Chondrocyte (in vitro differentiated cells): ENCODE measurements at regions not wholly inside any gene's neighbourhood (a gene's known extent, or its start where the extent isn't known, plus 50 kb on each side); places are given as distances from the start of the nearest gene placed in this dataset.
"Not testable (repeated sequence)": the region's sequence is repeated elsewhere in the genome, so short reads cannot be mapped to it uniquely, and the experiment has no call there.

Source experiments
- DNase-seq: peaks from one replicate; pipeline ENCODE4 v3.0.0; 2021; ENCODE audit warnings: mixed read lengths, low spot score
- H3K27ac Mint-ChIP-seq: one replicate; pipeline ENCODE4 v1.8.0; 2021; ENCODE audit warnings: mild to moderate bottlenecking, moderate library complexity, mixed read lengths; ENCODE audit not compliant: unreplicated experiment
- H3K27me3 Mint-ChIP-seq: 2 replicates; pipeline ENCODE4 v1.8.0; 2021; ENCODE audit warnings: low read depth, mixed read lengths
- H3K36me3 Mint-ChIP-seq: 2 replicates; pipeline ENCODE4 v1.8.0; 2021; ENCODE audit warnings: low read depth, mixed read lengths
- H3K4me1 Mint-ChIP-seq: 2 replicates; pipeline ENCODE4 v1.8.0; 2021; ENCODE audit warnings: low read depth, mild to moderate bottlenecking, mixed read lengths
- H3K4me3 Mint-ChIP-seq: one replicate; pipeline ENCODE4 v1.8.0; 2021; ENCODE audit warnings: mild to moderate bottlenecking, moderate library complexity, mixed read lengths; ENCODE audit not compliant: unreplicated experiment
- H3K9me3 Mint-ChIP-seq: 2 replicates; pipeline ENCODE4 v1.8.0; 2021; ENCODE audit warnings: low read depth, mixed read lengths
- TF ChIP-seq, protein P1 (sequence below): fragments of 200-600 bp; sonication (generic); IDR thresholded peaks from 2 replicates; pipeline ENCODE4 v1.5.0; 2021; ENCODE audit warnings: antibody characterized with exemption, mild to moderate bottlenecking, moderate library complexity

DNA sequence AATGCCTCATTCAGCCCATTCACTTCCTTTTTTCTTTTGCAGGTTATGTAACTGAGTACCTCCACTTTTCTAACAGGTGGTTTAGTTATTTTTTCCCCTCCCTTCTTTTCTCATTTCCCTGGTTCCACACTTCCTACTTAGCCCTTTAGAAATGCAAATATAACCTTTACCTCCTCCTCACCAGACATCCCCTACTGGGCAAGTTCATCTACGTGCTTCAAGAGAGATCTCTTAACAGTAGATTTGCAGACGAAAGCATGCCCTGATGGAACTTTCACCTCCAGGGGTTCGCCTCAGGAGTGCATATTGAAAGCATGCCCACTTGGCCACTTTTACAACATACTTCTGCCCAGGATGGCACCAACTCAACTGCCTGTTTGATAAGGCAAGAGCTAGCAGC, 314.1 kb upstream of the LRRC3B start:
- Mint-ChIP-seq H3K27ac (no peak overlapping the region), H3K4me1 (no peaks in the 10 kb centered on the region), H3K4me3 (no peak overlapping the region), H3K27me3 (no peaks in the 10 kb centered on the region), H3K9me3 (peaks cover 11% of the 10 kb centered on the region), H3K36me3 (peaks cover 1% of the 10 kb centered on the region)
- TF ChIP-seq, protein P1, sequence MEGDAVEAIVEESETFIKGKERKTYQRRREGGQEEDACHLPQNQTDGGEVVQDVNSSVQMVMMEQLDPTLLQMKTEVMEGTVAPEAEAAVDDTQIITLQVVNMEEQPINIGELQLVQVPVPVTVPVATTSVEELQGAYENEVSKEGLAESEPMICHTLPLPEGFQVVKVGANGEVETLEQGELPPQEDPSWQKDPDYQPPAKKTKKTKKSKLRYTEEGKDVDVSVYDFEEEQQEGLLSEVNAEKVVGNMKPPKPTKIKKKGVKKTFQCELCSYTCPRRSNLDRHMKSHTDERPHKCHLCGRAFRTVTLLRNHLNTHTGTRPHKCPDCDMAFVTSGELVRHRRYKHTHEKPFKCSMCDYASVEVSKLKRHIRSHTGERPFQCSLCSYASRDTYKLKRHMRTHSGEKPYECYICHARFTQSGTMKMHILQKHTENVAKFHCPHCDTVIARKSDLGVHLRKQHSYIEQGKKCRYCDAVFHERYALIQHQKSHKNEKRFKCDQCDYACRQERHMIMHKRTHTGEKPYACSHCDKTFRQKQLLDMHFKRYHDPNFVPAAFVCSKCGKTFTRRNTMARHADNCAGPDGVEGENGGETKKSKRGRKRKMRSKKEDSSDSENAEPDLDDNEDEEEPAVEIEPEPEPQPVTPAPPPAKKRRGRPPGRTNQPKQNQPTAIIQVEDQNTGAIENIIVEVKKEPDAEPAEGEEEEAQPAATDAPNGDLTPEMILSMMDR: no peak
- no peak for DNase-seq

DNA sequence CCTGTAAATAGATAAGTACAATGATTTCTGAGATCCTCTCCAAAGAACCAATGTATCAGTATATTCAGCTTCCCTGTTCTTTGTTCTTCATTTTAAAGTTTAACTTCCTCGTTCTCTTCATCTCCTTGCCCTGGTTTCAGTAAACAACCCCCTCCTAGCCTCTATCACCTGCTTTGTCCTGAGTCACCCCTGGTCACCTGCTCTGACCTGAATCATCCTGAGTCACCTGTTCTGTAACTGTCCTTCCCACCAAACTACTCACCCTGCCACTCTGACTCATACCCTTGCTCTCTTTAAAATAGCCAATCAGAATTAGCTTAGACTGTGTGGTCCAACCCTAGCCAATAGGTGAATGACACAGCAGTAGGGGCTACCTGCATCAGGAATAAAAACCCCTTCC, 313.0 kb upstream of the LRRC3B start:
- H3K27ac Mint-ChIP-seq, H3K4me1 Mint-ChIP-seq, H3K36me3 Mint-ChIP-seq, DNase-seq, H3K4me3 Mint-ChIP-seq, H3K27me3 Mint-ChIP-seq: not testable (repeated sequence)
- H3K9me3 Mint-ChIP-seq: peaks cover 11% of the 10 kb centered on the region

DNA sequence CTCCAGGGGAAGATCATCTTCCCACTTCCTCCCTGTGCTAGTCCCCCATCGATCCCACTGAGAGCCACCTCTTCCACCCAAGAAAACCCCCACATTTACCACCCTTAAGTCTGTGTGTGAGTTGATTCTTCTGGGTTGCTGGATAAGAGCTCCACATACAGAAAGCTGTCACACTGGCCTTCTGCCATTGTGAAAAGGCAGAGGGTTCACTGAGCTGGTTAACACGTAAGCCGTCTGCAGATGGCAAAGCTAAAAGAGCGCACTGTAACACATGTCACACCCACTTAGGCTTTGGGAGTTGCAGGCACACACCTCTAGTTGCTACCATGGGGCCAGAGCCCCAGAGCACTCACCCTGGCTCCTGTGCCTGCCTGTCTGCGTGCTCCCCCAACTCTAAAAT, 309.8 kb upstream of the LRRC3B start:
- no peak overlapping the region for H3K4me3 Mint-ChIP-seq
- peaks cover 18% of the 10 kb centered on the region for H3K9me3 Mint-ChIP-seq
- no peak for DNase-seq
- H3K27ac Mint-ChIP-seq: no peak overlapping the region
- no peaks in the 10 kb centered on the region for H3K4me1 Mint-ChIP-seq
- peaks cover 1% of the 10 kb centered on the region for H3K36me3 Mint-ChIP-seq
- TF ChIP-seq, protein P1: no peak
- H3K27me3 Mint-ChIP-seq: no peaks in the 10 kb centered on the region

DNA sequence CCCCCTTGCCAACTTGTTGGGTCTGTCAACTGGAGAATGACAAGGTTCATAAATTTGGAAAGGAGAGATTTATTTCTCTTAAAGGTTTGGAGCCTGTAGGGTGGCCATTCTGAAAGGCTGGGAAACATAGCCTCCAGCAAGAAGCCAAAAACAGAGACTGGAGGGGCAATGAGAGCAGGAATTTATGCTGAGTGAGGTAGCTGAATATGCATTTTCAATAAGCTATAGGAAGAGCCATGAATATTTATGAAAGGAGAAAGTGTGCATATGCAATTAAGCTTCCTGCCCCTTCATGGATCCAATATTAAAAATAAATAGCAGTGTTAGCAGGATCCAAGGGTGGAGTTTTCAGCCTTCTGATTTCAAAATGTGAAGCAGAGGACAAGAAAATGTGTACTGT, 306.1 kb upstream of the LRRC3B start:
- Mint-ChIP-seq H3K9me3 (peaks cover 37% of the 10 kb centered on the region), H3K4me1 (no peaks in the 10 kb centered on the region), H3K36me3 (no peaks in the 10 kb centered on the region), H3K27ac (no peak overlapping the region), H3K4me3 (no peak overlapping the region), H3K27me3 (no peaks in the 10 kb centered on the region)
- TF ChIP-seq, protein P1: no peak
- DNase-seq: no peak

DNA sequence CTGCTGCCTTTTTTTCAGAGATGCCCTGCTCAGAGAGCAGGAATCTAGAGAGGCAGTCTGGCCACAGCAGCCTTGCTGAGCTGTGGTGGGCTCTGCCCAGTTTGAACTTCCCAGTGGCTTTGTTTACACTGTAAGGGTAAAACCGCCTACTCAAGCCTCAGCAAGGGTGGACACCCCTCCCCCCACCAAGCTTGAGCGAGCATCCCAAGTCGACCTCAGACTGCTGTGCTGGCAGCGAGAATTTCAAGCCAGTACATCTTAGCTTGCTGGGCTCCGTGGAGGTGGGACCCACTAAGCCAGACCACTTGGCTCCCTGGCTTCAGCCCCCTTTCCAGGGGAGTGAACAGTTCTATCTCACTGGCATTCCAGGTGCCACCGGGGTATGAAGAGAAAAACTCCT, 298.8 kb upstream of the LRRC3B start:
- not testable (repeated sequence) for H3K36me3 Mint-ChIP-seq, H3K4me1 Mint-ChIP-seq
- H3K9me3 Mint-ChIP-seq: peaks cover 34% of the 10 kb centered on the region

DNA sequence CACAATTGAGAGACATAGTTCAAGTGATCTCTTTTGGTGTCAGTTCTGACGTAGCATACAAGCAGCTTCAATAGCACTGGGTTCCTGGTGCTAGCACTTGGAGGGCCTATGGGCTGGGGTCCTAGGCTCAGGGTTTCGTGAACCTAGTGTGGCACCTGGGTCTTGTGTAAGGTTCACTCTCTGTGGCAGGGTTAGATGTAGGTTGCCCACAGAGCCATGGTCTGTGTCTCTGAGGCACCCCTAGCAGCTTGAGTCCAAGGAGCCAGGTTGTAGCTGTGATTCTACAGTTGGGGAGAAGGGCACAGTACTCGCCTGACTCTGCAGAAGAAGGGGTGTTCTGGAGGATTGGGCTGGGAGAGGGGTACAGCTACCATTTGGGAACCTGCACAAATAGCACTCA, 282.6 kb upstream of the LRRC3B start:
- Mint-ChIP-seq H3K9me3 (no peaks in the 10 kb centered on the region), H3K27me3 (no peaks in the 10 kb centered on the region), H3K27ac (no peak overlapping the region), H3K4me3 (no peak overlapping the region), H3K36me3 (no peaks in the 10 kb centered on the region), H3K4me1 (no peaks in the 10 kb centered on the region)
- TF ChIP-seq, protein P1: no peak
- DNase-seq: no peak

More for the DNA sequence above, 298.8 kb upstream of the LRRC3B start:
- not testable (repeated sequence) for H3K27me3 Mint-ChIP-seq, DNase-seq, H3K27ac Mint-ChIP-seq, H3K4me3 Mint-ChIP-seq
